IgD-negative memory B cell (primary cell): ENCODE measurements at regions not wholly inside any gene's neighbourhood (a gene's known extent, or its start where the extent isn't known, plus 50 kb on each side); places are given as distances from the start of the nearest gene placed in this dataset.

Source experiments
- H3K27ac Mint-ChIP-seq, 3 donors: one replicate each; pipeline ENCODE4 v1.8.0; 2020 to 2022; ENCODE audit warnings: mild to moderate bottlenecking in 3 of 3, mixed read lengths in 3 of 3, moderate library complexity in 1 of 3
- H3K27me3 Mint-ChIP-seq: one replicate; pipeline ENCODE4 v1.8.0; 2021; ENCODE audit warnings: mixed read lengths
- H3K36me3 Mint-ChIP-seq: one replicate; pipeline ENCODE4 v1.8.0; 2020; ENCODE audit warnings: mild to moderate bottlenecking, mixed read lengths
- H3K4me1 Mint-ChIP-seq, 3 donors: one replicate each; pipeline ENCODE4 v1.8.0; 2020 to 2022; ENCODE audit warnings: mixed read lengths in 3 of 3, mild to moderate bottlenecking in 1 of 3
- H3K4me3 Mint-ChIP-seq, 4 donors: one replicate each; pipeline ENCODE4 v1.8.0; 2020 to 2022; ENCODE audit warnings: mild to moderate bottlenecking in 4 of 4, mixed read lengths in 4 of 4, moderate library complexity in 3 of 4
- H3K9me3 Mint-ChIP-seq, 3 donors: one replicate each; pipeline ENCODE4 v1.8.0; 2020 to 2021; ENCODE audit warnings: mixed read lengths in 3 of 3, mild to moderate bottlenecking in 1 of 3

- Mint-ChIP-seq H3K27ac (no peak overlapping the region), H3K9me3 (peaks cover 3 to 5% (median 5%) of the 10 kb centered on the region in 3 donors), H3K36me3 (no peaks in the 10 kb centered on the region), H3K27me3 (peaks cover 13% of the 10 kb centered on the region), H3K4me3 (no peak overlapping the region), H3K4me1 (no peaks in the 10 kb centered on the region)
Observed at GRCh38 chr2:172153156-172153555, 50.5 kb upstream of the DLX2 start.

- Mint-ChIP-seq H3K36me3 (no peaks in the 10 kb centered on the region), H3K27ac (no peak overlapping the region), H3K4me3 (no peak overlapping the region), H3K4me1 (no peaks in the 10 kb centered on the region), H3K9me3 (peaks cover 5% of the 10 kb centered on the region in 3 donors), H3K27me3 (peaks cover 15% of the 10 kb centered on the region)
Observed at GRCh38 chr2:172153757-172154156, 51.1 kb upstream of the DLX2 start.

DNA sequence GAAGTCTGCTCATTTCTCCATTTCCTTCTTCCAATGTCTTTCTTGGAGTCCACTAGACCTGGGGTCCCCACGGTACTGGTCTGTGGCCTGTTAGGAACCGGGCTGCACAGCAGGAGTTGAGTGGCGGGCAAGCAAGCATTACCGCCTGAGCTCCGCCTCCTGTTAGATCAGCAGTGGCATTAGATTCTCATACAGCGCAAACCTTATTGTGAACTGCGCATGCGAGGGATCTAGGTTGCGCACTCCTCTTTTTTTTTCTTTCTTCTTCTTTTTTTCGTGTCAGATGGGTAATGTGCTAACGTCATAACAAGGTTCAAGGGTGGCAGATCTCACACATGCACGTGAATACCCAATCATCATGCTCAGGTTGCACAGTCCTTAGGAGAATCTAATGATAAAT lies 53.1 kb upstream of the DLX2 start:
- Mint-ChIP-seq H3K4me1 (no peaks in the 10 kb centered on the region), H3K27me3 (peaks cover 12% of the 10 kb centered on the region), H3K9me3 (peaks cover 3 to 6% (median 5%) of the 10 kb centered on the region in 3 donors), H3K27ac (no peak overlapping the region), H3K36me3 (no peaks in the 10 kb centered on the region), H3K4me3 (no peak overlapping the region)

- H3K4me3 Mint-ChIP-seq = no peak overlapping the region
- H3K27me3 Mint-ChIP-seq = peaks cover 6% of the 10 kb centered on the region
- no peak overlapping the region for H3K27ac Mint-ChIP-seq
- H3K4me1 Mint-ChIP-seq = no peaks in the 10 kb centered on the region
- H3K9me3 Mint-ChIP-seq = peaks cover 3 to 4% (median 4%) of the 10 kb centered on the region in 3 donors
- H3K36me3 Mint-ChIP-seq = no peaks in the 10 kb centered on the region
Observed at GRCh38 chr2:172160839-172161238, 58.1 kb upstream of the DLX2 start.

DNA sequence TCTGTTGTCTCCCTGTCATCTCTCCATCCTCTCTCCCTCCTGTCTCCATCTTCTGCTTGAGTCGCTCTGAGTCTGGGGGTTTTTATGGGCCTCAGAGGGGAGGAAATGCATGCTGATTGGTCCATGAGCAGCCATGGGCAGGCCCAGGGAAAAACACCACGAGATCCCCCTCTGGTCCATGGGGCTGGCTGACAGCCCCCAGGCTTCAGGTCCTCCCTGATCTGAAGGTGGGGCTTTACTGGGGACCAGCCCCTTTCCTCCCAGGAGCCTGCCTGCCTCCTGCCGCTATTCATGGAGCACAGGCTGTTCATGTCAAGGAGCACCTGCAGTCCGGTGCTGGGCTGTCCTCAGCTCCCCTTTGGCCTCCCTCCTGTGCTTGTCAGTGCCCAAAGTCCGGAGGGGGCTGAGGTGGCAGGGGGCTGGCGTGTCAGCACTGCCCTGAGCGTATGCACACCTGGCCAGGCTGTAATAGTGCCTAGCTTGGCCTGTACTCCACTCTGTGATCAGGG lies 59.6 kb upstream of the DLX2 start:
- H3K4me3 Mint-ChIP-seq = peak overlapping the region in 2 of 4 donors; percentile 37 to 56
- H3K27me3 Mint-ChIP-seq = peaks cover 5% of the 10 kb centered on the region
- H3K36me3 Mint-ChIP-seq = no peaks in the 10 kb centered on the region
- peaks cover 3 to 4% (median 4%) of the 10 kb centered on the region in 3 donors for H3K9me3 Mint-ChIP-seq
- H3K4me1 Mint-ChIP-seq = no peaks in the 10 kb centered on the region
- H3K27ac Mint-ChIP-seq = no peak overlapping the region

DNA sequence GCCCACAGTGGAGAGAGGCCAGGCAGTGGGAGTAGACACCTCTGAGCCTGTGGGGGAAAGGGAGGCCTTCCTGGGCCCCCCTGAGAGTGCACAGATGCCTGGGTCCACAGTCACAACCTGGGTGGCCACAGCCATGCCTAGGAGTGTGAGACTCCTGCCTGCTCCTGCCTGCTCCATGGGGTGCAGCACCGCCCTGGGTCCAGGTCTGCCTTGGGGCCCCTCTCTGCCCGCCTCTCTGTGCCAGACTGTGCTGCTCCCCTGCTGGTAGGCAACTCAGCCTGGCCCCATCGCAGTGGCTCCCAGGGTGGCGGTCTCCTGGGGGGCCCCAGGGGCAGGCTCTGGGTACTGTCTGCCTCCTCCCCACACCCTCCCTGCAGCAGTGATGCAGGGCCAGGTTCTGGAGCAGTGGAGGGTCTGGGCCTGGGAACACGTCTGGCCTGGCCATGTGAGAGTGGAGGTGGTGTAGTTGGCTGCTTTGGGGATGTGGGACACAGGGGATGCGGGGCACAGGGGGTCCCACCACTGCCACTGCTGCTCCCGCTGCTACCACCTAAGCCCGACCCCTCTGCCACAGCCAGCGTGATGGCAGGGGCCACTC lies 60.1 kb upstream of the DLX2 start:
- H3K27ac Mint-ChIP-seq = no peak overlapping the region
- no peaks in the 10 kb centered on the region for H3K36me3 Mint-ChIP-seq
- no peaks in the 10 kb centered on the region for H3K4me1 Mint-ChIP-seq
- H3K27me3 Mint-ChIP-seq = peaks cover 5% of the 10 kb centered on the region
- H3K9me3 Mint-ChIP-seq = peaks cover 3 to 4% (median 4%) of the 10 kb centered on the region in 3 donors
- peak overlapping the region in 1 of 4 donors; percentile 72 for H3K4me3 Mint-ChIP-seq

DNA sequence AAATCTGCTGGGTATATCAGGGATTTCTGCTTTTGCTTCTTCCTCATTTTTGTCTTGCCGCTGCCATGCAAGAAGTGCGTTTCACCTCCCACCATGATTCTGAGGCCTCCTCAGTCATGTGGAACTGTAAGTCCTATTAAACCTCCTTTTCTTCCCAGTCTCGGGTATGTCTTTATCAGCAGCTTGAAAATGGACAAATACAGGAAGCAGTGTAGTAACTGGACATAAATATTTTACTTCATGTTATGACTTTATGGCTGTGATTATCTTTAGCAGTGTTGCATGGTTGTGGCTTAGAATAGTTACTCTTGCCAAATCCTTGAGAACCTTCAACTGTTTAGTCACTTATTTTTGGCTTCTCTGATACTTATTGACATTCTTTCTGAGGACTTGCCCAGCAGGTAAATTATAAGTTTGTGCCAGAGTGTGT lies 66.2 kb upstream of the DLX2 start:
- Mint-ChIP-seq H3K27me3 (peaks cover 12% of the 10 kb centered on the region), H3K4me1 (peaks cover 0 to 4% (median 0%) of the 10 kb centered on the region in 3 donors), H3K36me3 (no peaks in the 10 kb centered on the region), H3K4me3 (no peak overlapping the region), H3K9me3 (no peaks in the 10 kb centered on the region), H3K27ac (no peak overlapping the region)

DNA sequence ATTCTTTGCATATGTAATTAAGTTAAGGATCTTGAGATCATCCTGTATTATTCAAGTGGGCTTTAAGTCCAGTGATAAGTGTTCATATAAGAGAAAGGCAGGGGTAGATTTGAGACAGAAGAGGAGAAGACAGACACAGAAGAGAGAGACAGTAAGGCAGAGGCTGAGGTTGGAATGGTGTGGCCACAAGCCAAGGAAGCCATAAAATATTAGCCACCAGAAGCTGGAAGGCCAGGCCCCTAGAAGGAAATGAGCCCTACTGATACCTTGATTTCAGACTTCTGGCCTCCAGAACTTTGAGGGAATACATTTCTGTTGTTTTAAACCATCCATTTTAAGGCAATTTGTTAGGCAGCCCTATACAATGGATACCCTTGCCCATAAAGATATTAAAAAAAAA lies 66.9 kb upstream of the DLX2 start:
- Mint-ChIP-seq H3K36me3 (no peaks in the 10 kb centered on the region), H3K4me3 (no peak overlapping the region), H3K27ac (no peak overlapping the region), H3K27me3 (peaks cover 13% of the 10 kb centered on the region), H3K9me3 (no peaks in the 10 kb centered on the region), H3K4me1 (peaks cover 0 to 4% (median 0%) of the 10 kb centered on the region in 3 donors)

GRCh38 chr2:172172513-172173173 lies 69.9 kb upstream of the DLX2 start:
- H3K4me1 Mint-ChIP-seq = peaks cover 0 to 4% (median 0%) of the 10 kb centered on the region in 3 donors
- no peak overlapping the region for H3K27ac Mint-ChIP-seq
- no peaks in the 10 kb centered on the region for H3K36me3 Mint-ChIP-seq
- H3K27me3 Mint-ChIP-seq = peaks cover 20% of the 10 kb centered on the region
- H3K4me3 Mint-ChIP-seq = peak overlapping the region in 2 of 4 donors; percentile 61 to 65
- H3K9me3 Mint-ChIP-seq = peaks cover 2 to 5% (median 3%) of the 10 kb centered on the region in 3 donors

- Mint-ChIP-seq H3K27me3 (peaks cover 22% of the 10 kb centered on the region), H3K27ac (no peak overlapping the region), H3K9me3 (peaks cover 2 to 5% (median 3%) of the 10 kb centered on the region in 3 donors), H3K36me3 (no peaks in the 10 kb centered on the region), H3K4me1 (peaks cover 0 to 4% (median 0%) of the 10 kb centered on the region in 3 donors), H3K4me3 (peak overlapping the region in 2 of 4 donors; percentile 61 to 65)
Observed at GRCh38 chr2:172173174-172173706, 70.5 kb upstream of the DLX2 start.

DNA sequence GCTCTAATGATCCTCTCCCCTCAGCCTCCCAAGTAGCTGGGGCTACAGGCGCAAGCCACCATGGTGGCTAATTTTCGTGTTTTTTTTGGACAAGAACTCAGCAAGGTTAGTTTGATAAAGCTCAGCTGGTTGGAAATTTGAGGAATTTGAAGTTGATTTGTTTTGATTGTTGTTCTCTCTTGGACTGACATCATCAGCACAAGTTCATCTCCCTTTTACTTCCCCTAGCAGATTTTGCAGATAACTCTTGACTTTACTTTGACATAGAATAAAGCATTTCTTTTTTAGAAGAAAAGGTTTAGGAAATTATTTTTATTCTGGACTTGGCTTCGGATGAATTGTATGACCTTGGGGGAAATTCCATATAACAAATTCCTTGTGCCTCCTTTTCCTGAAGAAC lies 74.9 kb upstream of the DLX2 start:
- H3K36me3 Mint-ChIP-seq = no peaks in the 10 kb centered on the region
- peaks cover 2 to 5% (median 3%) of the 10 kb centered on the region in 3 donors for H3K9me3 Mint-ChIP-seq
- H3K27me3 Mint-ChIP-seq = peaks cover 20% of the 10 kb centered on the region
- H3K4me3 Mint-ChIP-seq = no peak overlapping the region
- peaks cover 0 to 3% (median 0%) of the 10 kb centered on the region in 3 donors for H3K4me1 Mint-ChIP-seq
- H3K27ac Mint-ChIP-seq = no peak overlapping the region

- H3K27me3 Mint-ChIP-seq = peaks cover 20% of the 10 kb centered on the region
- H3K4me3 Mint-ChIP-seq = no peak overlapping the region
- no peaks in the 10 kb centered on the region for H3K36me3 Mint-ChIP-seq
- peaks cover 0 to 3% (median 0%) of the 10 kb centered on the region in 3 donors for H3K4me1 Mint-ChIP-seq
- peaks cover 2 to 5% (median 3%) of the 10 kb centered on the region in 3 donors for H3K9me3 Mint-ChIP-seq
- H3K27ac Mint-ChIP-seq = no peak overlapping the region
Observed at GRCh38 chr2:172177996-172178395, 75.3 kb upstream of the DLX2 start.

GRCh38 chr2:172179045-172179701 lies 76.5 kb upstream of the DLX2 start:
- no peaks in the 10 kb centered on the region for H3K36me3 Mint-ChIP-seq
- H3K27me3 Mint-ChIP-seq = peaks cover 13% of the 10 kb centered on the region
- H3K27ac Mint-ChIP-seq = no peak overlapping the region
- H3K4me1 Mint-ChIP-seq = no peaks in the 10 kb centered on the region
- peaks cover 2 to 5% (median 3%) of the 10 kb centered on the region in 3 donors for H3K9me3 Mint-ChIP-seq
- no peak overlapping the region for H3K4me3 Mint-ChIP-seq

- H3K4me3 Mint-ChIP-seq = no peak overlapping the region
Observed at GRCh38 chr2:172181840-172182239, 79.1 kb upstream of the DLX2 start.

GRCh38 chr2:172182624-172183023 lies 79.9 kb upstream of the DLX2 start:
- Mint-ChIP-seq H3K9me3 (peaks cover 0 to 16% (median 0%) of the 10 kb centered on the region in 3 donors), H3K27me3 (peaks cover 6% of the 10 kb centered on the region), H3K4me1 (no peaks in the 10 kb centered on the region), H3K36me3 (no peaks in the 10 kb centered on the region), H3K27ac (no peak overlapping the region), H3K4me3 (no peak overlapping the region)

More at GRCh38 chr2:172181840-172182239, 79.1 kb upstream of the DLX2 start:
- no peaks in the 10 kb centered on the region for H3K36me3 Mint-ChIP-seq
- no peak overlapping the region for H3K27ac Mint-ChIP-seq
- H3K9me3 Mint-ChIP-seq = peaks cover 0 to 16% (median 0%) of the 10 kb centered on the region in 3 donors
- peaks cover 11% of the 10 kb centered on the region for H3K27me3 Mint-ChIP-seq
- H3K4me1 Mint-ChIP-seq = no peaks in the 10 kb centered on the region
